ENCODE measurements at regions not wholly inside any gene's neighbourhood (a gene's known extent, or its start where the extent isn't known, plus 50 kb on each side); places are given as distances from the start of the nearest gene placed in this dataset.

GRCh38 chr3:144426366-144426765 is 454.7 kb downstream of the DIPK2A start:
- no peak for TF ChIP-seq EZH2 (IDR thresholded peaks at IDR 0.05; ENCODE audit: low read length, missing control alignments)
- TF ChIP-seq CTCF (conservative IDR thresholded peaks at IDR 0.05 in 1 of 2, IDR thresholded peaks at IDR 0.05 in 1 of 2; ENCODE audit: low read depth in 1 of 2, low read length in 2 of 2): no peak
